Thyroid gland (tissue), 4 donors: ENCODE measurements at regions not wholly inside any gene's neighbourhood (a gene's known extent, or its start where the extent isn't known, plus 50 kb on each side); places are given as distances from the start of the nearest gene placed in this dataset.

Experiments
- POLR2A ChIP-seq, 2 donors: fragments of 450-650 bp; IDR thresholded peaks; one replicate each; pipeline ENCODE4 v1.6.1; 2017; ENCODE audit warnings: antibody characterized with exemption in 2 of 2, mild to moderate bottlenecking in 2 of 2, moderate library complexity in 1 of 2
- TF ChIP-seq, protein P1 (sequence below), 6 experiments: fragments of 200-600 bp in 3 of 6; fragments of 450-650 bp in 3 of 6; sonication (generic) in 3 of 6; IDR thresholded peaks; one replicate each; pipeline ENCODE4 v1.5.1; 2016 to 2019; ENCODE audit warnings: antibody characterized with exemption in 6 of 6, mild to moderate bottlenecking in 2 of 6, inconsistent platforms in 1 of 6, moderate library complexity in 1 of 6

DNA sequence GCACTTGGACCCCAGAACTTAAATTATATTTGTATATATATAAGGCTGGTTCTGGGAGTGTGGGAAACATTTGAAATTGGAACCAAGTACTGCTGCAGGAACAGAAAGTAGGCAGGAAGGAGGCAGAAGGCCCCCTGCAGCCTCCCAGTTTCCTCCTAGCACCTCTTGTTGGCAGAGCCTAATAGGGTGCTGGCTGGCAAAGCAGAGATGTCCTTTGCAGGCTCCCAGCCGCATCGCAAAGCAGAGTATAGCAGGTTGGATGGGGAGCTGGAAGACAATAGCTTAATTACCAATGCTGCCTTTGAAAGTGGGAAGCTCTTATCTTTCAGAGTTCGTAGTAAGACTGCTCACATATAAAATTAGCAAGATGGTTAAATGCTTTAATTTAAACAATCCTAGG, 370.8 kb upstream of the C11orf87 start:
- TF ChIP-seq, protein P1, sequence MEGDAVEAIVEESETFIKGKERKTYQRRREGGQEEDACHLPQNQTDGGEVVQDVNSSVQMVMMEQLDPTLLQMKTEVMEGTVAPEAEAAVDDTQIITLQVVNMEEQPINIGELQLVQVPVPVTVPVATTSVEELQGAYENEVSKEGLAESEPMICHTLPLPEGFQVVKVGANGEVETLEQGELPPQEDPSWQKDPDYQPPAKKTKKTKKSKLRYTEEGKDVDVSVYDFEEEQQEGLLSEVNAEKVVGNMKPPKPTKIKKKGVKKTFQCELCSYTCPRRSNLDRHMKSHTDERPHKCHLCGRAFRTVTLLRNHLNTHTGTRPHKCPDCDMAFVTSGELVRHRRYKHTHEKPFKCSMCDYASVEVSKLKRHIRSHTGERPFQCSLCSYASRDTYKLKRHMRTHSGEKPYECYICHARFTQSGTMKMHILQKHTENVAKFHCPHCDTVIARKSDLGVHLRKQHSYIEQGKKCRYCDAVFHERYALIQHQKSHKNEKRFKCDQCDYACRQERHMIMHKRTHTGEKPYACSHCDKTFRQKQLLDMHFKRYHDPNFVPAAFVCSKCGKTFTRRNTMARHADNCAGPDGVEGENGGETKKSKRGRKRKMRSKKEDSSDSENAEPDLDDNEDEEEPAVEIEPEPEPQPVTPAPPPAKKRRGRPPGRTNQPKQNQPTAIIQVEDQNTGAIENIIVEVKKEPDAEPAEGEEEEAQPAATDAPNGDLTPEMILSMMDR (IDR thresholded peaks at IDR 0.05), result no peak
- TF ChIP-seq POLR2A (IDR thresholded peaks at IDR 0.05), result no peak
